H1 (cell line): ENCODE measurements at regions not wholly inside any gene's neighbourhood (a gene's known extent, or its start where the extent isn't known, plus 50 kb on each side); places are given as distances from the start of the nearest gene placed in this dataset.

Experiments used
- ASH2L ChIP-seq: fragments of 200-600, 300-600 bp; sonication (generic); IDR thresholded peaks from one replicate; pipeline ENCODE4 v1.7.1; 2017; ENCODE audit warnings: low read length
- CEBPB ChIP-seq: IDR thresholded peaks from 2 replicates; pipeline ENCODE4 v1.6.1; 2012; ENCODE audit warnings: low read depth, low read length
- POLR2A ChIP-seq, 2 experiments: IDR thresholded peaks; 1 replicate in 1 of 2; 2 replicates in 1 of 2; pipeline ENCODE4 v1.6.1; 2011; ENCODE audit warnings: low read depth in 2 of 2, low read length in 2 of 2, mild to moderate bottlenecking in 2 of 2; ENCODE audit errors: control extremely low read depth in 1 of 2
- SRF ChIP-seq: IDR thresholded peaks from 2 replicates; pipeline ENCODE4 v1.6.1; 2011; ENCODE audit warnings: mild to moderate bottlenecking, low read depth, low read length, moderate library complexity

DNA sequence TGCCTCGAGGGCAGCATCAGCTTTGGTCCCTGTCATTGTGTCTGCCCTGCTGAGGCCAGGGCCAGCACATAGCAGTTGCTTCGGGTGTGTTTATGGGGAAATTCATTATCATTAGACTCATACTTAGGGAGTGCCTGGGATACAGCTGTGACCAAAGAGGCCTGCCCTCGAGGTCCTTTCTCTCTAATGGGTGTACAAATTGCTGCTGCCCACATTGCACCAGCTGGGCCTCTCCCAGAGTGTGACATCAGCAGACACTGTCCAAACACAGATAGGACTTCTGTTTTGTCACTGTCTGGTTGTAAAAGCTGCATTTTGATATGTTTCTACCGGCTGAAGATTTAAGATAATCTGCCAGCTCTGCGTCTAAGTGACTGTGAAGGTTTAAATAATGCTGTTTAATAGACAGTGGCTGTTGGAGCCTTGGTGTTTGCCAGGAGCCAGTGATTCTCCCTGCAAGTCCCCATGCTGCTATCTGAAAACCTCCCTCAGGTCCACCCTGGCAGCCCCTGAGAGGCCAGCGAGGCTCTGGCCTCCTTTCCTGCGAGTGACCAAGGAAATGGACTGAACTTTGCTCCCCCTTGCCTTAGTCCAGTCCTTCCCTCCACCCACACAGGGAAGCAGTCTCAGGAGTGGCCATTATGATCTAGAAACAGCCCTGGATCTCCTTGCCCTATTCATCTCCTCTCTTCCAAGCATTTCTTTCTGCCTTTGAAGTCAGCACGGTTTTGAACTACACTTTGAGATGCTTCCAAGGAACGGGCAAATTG lies 505.2 kb downstream of the TBC1D22A start (continued):
- TF ChIP-seq CEBPB (no peak), POLR2A (IDR thresholded peaks at IDR 0.05; ENCODE audit: control extremely low read depth in 1 of 2, low read depth in 2 of 2, low read length in 2 of 2) (no peak), ASH2L (no peak), SRF (no peak)
